Mesodermal cell (in vitro differentiated cells): ENCODE measurements at regions not wholly inside any gene's neighbourhood (a gene's known extent, or its start where the extent isn't known, plus 50 kb on each side); places are given as distances from the start of the nearest gene placed in this dataset.
"Not testable (repeated sequence)": the region's sequence is repeated elsewhere in the genome, so short reads cannot be mapped to it uniquely, and the experiment has no call there.

ENCODE experiments used
- H3K27ac ChIP-seq: 2 replicates; pipeline ENCODE4 v1.7.0; 2013; ENCODE audit warnings: mild to moderate bottlenecking, low read depth, low read length, moderate library complexity; ENCODE audit not compliant: severe bottlenecking
- H3K36me3 ChIP-seq: 2 replicates; pipeline ENCODE4 v1.7.1; 2013; ENCODE audit warnings: mild to moderate bottlenecking, low read length, moderate library complexity; ENCODE audit not compliant: control insufficient read depth, insufficient read depth
- H3K4me1 ChIP-seq: one replicate; pipeline ENCODE4 v1.7.1; 2013; ENCODE audit warnings: mild to moderate bottlenecking, low read length; ENCODE audit not compliant: insufficient read depth, control insufficient read depth, poor library complexity, severe bottlenecking
- H3K4me3 ChIP-seq: 2 replicates; pipeline ENCODE4 v1.7.0; 2013; ENCODE audit warnings: low read length, control low read depth, mild to moderate bottlenecking; ENCODE audit not compliant: insufficient read depth, poor library complexity, severe bottlenecking; ENCODE audit errors: extremely low read depth
- H3K9me3 ChIP-seq: 2 replicates; pipeline ENCODE4 v1.7.1; 2013; ENCODE audit warnings: mild to moderate bottlenecking, low read length, moderate library complexity; ENCODE audit not compliant: control insufficient read depth
- WGBS, 2 experiments: methylation state at CpG; one replicate each; pipeline ENCODE4 v1.1.5; 2013; ENCODE audit warnings: missing lambda C conversion rate in 2 of 2; ENCODE audit not compliant: insufficient coverage in 2 of 2; 5-methylcytosine and 5-hydroxymethylcytosine counted together

- Histone ChIP-seq H3K4me3 (no peak overlapping the region), H3K36me3 (no peaks in the 10 kb centered on the region), H3K4me1 (no peaks in the 10 kb centered on the region), H3K9me3 (peaks cover 7% of the 10 kb centered on the region), H3K27ac (no peak overlapping the region)
- 89 to 100% methylated on average over 1 of the region's 2 CpGs for WGBS, 2 experiments
These were observed 155.4 kb downstream of the CEMIP2 start for GRCh38 chr9:71612889-71613288.

DNA sequence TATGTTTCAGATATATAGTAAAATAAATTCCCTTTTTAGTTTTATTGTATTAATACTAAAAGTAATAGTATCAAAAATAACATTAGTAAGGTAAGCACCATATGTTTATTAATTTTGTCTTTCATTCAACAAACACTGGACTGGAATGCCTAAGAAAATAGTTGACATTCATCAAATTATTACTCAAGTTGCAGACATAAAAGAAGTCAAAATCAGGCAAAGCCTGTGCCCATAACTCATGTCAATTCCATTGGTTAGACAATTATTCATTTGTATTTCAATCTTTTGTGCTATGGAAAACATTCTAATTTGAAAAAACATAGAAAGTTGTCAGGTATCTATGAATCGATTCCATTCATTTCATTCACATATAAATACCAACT lies 158.9 kb downstream of the CEMIP2 start:
- peaks cover 7% of the 10 kb centered on the region for H3K9me3 ChIP-seq
- H3K27ac ChIP-seq = no peak overlapping the region
- no peaks in the 10 kb centered on the region for H3K36me3 ChIP-seq
- no peaks in the 10 kb centered on the region for H3K4me1 ChIP-seq
- WGBS, 2 experiments = no CpG with 5 or more reads among the region's 1 CpG
- no peak overlapping the region for H3K4me3 ChIP-seq

- 48 to 50% methylated on average over 2 to 4 of the region's 4 CpGs for WGBS, 2 experiments
These were observed 159.4 kb downstream of the CEMIP2 start for GRCh38 chr9:71608825-71609447.

GRCh38 chr9:71608021-71608420 lies 160.3 kb downstream of the CEMIP2 start:
- whole genome bisulfite sequencing, 2 experiments = 97 to 100% methylated on average over 1 to 4 of the region's 4 CpGs
- Histone ChIP-seq H3K36me3 (no peaks in the 10 kb centered on the region), H3K4me1 (no peaks in the 10 kb centered on the region), H3K9me3 (peaks cover 7% of the 10 kb centered on the region), H3K27ac (no peak overlapping the region), H3K4me3 (no peak overlapping the region)

More at GRCh38 chr9:71608825-71609447, 159.4 kb downstream of the CEMIP2 start:
- Histone ChIP-seq H3K4me3 (no peak overlapping the region), H3K9me3 (peaks cover 7% of the 10 kb centered on the region), H3K27ac (no peak overlapping the region), H3K36me3 (no peaks in the 10 kb centered on the region), H3K4me1 (no peaks in the 10 kb centered on the region)

DNA sequence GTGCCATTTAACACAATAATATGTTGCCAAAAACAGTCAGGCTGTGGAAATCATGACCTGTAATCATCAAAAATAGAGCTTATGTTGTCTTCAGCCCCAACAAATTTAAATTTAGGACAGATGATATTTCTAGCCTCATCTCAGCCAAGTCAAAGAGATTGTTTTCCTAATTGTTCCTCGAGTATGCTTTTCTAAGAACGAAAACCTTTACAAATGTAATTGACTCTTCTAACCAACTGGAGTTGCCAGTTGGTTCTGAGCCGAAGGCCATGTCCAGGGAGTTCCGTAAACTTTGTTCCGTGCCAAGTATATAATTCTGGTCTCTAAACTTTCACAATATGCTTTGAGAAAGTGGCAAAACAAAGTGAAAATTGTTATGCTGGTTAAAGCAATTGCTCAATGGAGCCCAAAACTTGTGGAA lies 160.8 kb downstream of the CEMIP2 start:
- Histone ChIP-seq H3K9me3 (peaks cover 7% of the 10 kb centered on the region), H3K4me3 (no peak overlapping the region), H3K36me3 (no peaks in the 10 kb centered on the region), H3K27ac (no peak overlapping the region), H3K4me1 (no peaks in the 10 kb centered on the region)
- WGBS, 2 experiments = 89 to 95% methylated on average over 4 to 5 of the region's 5 CpGs

- Histone ChIP-seq H3K4me3 (no peak overlapping the region), H3K27ac (no peak overlapping the region), H3K9me3 (no peaks in the 10 kb centered on the region), H3K4me1 (no peaks in the 10 kb centered on the region), H3K36me3 (no peaks in the 10 kb centered on the region)
- 40 to 90% methylated on average over 1 to 2 of the region's 5 CpGs for WGBS, 2 experiments
These were observed 163.9 kb downstream of the CEMIP2 start for GRCh38 chr9:71604197-71605063.

GRCh38 chr9:71602652-71603051 lies 165.7 kb downstream of the CEMIP2 start:
- no peaks in the 10 kb centered on the region for H3K9me3 ChIP-seq
- no peaks in the 10 kb centered on the region for H3K4me1 ChIP-seq
- no peak overlapping the region for H3K4me3 ChIP-seq
- H3K27ac ChIP-seq = no peak overlapping the region
- no peaks in the 10 kb centered on the region for H3K36me3 ChIP-seq

DNA sequence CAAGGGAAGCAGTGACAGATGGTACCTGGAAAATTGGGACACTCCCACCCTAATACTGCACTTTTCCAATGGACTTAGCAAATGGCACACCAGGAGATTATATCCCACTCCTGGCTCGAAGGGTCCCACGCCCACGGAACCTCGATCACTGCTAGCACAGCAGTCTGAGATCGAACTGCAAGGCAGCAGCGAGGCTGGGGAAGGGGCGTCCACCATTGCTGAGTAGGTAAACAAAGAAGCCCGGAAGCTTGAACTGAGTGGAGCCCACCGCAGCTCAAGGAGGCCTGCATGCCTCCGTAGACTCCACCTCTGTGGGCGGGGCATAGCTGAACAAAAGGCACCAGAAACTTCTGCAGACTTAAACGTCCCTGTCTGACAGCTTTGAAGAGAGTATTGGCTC lies 172.6 kb downstream of the CEMIP2 start:
- H3K9me3 ChIP-seq, H3K4me3 ChIP-seq, H3K27ac ChIP-seq, H3K36me3 ChIP-seq, H3K4me1 ChIP-seq: not testable (repeated sequence)
- WGBS, 2 experiments = 85 to 86% methylated on average over 10 to 12 of the region's 12 CpGs

GRCh38 chr9:71594541-71594940 lies 173.8 kb downstream of the CEMIP2 start:
- Histone ChIP-seq H3K27ac (peak overlapping the region; percentile 68), H3K9me3 (no peaks in the 10 kb centered on the region), H3K4me1 (peaks cover 7% of the 10 kb centered on the region), H3K4me3 (no peak overlapping the region), H3K36me3 (no peaks in the 10 kb centered on the region)
- no CpG with 5 or more reads among the region's 3 CpGs for WGBS, 2 experiments

- H3K4me1 ChIP-seq = peaks cover 14% of the 10 kb centered on the region
- H3K4me3 ChIP-seq = no peak overlapping the region
- H3K9me3 ChIP-seq = no peaks in the 10 kb centered on the region
- WGBS, 2 experiments = 85 to 89% methylated on average over 1 to 2 of the region's 2 CpGs
- no peak overlapping the region for H3K27ac ChIP-seq
- H3K36me3 ChIP-seq = no peaks in the 10 kb centered on the region
These were observed 175.9 kb downstream of the CEMIP2 start for GRCh38 chr9:71592400-71592799.

- WGBS, 2 experiments = 70 to 80% methylated on average over 1 to 2 of the region's 3 CpGs
- no peak overlapping the region for H3K4me3 ChIP-seq
- no peaks in the 10 kb centered on the region for H3K9me3 ChIP-seq
- peaks cover 14% of the 10 kb centered on the region for H3K4me1 ChIP-seq
- no peaks in the 10 kb centered on the region for H3K36me3 ChIP-seq
- H3K27ac ChIP-seq = no peak overlapping the region
These were observed 178.0 kb downstream of the CEMIP2 start for GRCh38 chr9:71590362-71590761.
